ENCODE measurements at regions not wholly inside any gene's neighbourhood (a gene's known extent, or its start where the extent isn't known, plus 50 kb on each side); places are given as distances from the start of the nearest gene placed in this dataset.

DNA sequence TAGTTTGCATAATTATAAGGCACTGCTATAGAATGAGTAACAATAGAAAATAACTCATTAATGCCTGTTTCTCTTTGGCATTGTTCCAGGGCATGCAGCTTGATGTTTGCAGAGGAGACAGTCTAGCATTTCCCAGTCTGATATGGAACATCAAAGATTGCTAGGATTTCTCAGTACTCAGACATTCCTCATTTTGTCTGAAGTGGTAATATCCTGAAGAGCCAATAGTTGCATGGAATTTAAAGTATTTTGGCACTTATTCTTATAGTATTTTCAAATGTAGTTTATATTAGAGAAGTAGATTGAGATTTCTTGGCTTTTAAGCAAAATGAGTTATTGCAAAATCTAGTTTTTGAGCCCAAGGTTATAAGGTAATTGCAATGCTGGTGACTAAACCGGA is 337.3 kb upstream of the E2F7 start:
- Mint-ChIP-seq H3K4me3 (no peak overlapping the region), H3K27ac (no peak overlapping the region), H3K27me3 (ENCODE audit: low read depth) (no peaks in the 10 kb centered on the region), H3K4me1 (peaks cover 18 to 20% of the 10 kb centered on the region in 2 experiments), H3K9me3 (no peaks in the 10 kb centered on the region), H3K36me3 (ENCODE audit: insufficient read depth in 1 of 3, low read depth in 3 of 3) (no peaks in the 10 kb centered on the region)
- no peak overlapping the region for H3K23ac ChIP-seq (ENCODE audit: insufficient read length, low read depth, low read length)
- no CpG with 5 or more reads among the region's 1 CpG for WGBS (ENCODE audit: extremely low coverage, insufficient read length, low lambda C conversion rate)
- no peak overlapping the region for H4K91ac ChIP-seq (ENCODE audit: insufficient read length, low read depth, low read length)
- H3K4me1 ChIP-seq (ENCODE audit: insufficient read depth, low read length) = no peaks in the 10 kb centered on the region; the same call in 1 of the 2 replicates
- H3K23me2 ChIP-seq (ENCODE audit: insufficient read length, low read depth, low read length, poor library complexity, severe bottlenecking) = no peaks in the 10 kb centered on the region
- no peak overlapping the region for H3K18ac ChIP-seq (ENCODE audit: insufficient read length, low read depth, low read length)
- TF ChIP-seq, protein P1, sequence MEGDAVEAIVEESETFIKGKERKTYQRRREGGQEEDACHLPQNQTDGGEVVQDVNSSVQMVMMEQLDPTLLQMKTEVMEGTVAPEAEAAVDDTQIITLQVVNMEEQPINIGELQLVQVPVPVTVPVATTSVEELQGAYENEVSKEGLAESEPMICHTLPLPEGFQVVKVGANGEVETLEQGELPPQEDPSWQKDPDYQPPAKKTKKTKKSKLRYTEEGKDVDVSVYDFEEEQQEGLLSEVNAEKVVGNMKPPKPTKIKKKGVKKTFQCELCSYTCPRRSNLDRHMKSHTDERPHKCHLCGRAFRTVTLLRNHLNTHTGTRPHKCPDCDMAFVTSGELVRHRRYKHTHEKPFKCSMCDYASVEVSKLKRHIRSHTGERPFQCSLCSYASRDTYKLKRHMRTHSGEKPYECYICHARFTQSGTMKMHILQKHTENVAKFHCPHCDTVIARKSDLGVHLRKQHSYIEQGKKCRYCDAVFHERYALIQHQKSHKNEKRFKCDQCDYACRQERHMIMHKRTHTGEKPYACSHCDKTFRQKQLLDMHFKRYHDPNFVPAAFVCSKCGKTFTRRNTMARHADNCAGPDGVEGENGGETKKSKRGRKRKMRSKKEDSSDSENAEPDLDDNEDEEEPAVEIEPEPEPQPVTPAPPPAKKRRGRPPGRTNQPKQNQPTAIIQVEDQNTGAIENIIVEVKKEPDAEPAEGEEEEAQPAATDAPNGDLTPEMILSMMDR (conservative IDR thresholded peaks at IDR 0.05) = no peak
- no peak overlapping the region for H3T11ph ChIP-seq (ENCODE audit: low read length)
- no peaks in the 10 kb centered on the region; the same call in 1 of the 2 replicates for H3K79me2 ChIP-seq (ENCODE audit: insufficient read depth, low read length)
- no peak overlapping the region for H2BK5ac ChIP-seq (ENCODE audit: insufficient read length, low read length)
- H3K9ac ChIP-seq (ENCODE audit: extremely low read depth, insufficient read length, low read length) = no peak overlapping the region
- DNase-seq = no peak
- no peak overlapping the region for H3K14ac ChIP-seq (ENCODE audit: insufficient read depth, low read length)
- H4K8ac ChIP-seq (replicated peaks; ENCODE audit: insufficient read length, low read depth, low read length) = no peak overlapping the region
- H3K79me1 ChIP-seq (ENCODE audit: insufficient read depth, low read depth, low read length, poor library complexity, severe bottlenecking) = no peaks in the 10 kb centered on the region
- no peak overlapping the region for H2BK120ac ChIP-seq (ENCODE audit: low read depth, low read length, poor library complexity, severe bottlenecking)
- no peak overlapping the region for H2BK20ac ChIP-seq (ENCODE audit: low read depth, low read length, poor library complexity, severe bottlenecking)
- no peak overlapping the region for H3K4ac ChIP-seq (ENCODE audit: low read depth, low read length)
- H3K27ac ChIP-seq (ENCODE audit: insufficient read length, low read depth, low read length) = no peak overlapping the region
- H3K27me3 ChIP-seq (ENCODE audit: insufficient read depth, low read length) = no peaks in the 10 kb centered on the region
- H3K4me2 ChIP-seq (ENCODE audit: insufficient read depth, insufficient read length, low read length) = no peak overlapping the region
- no peak overlapping the region for H2AFZ ChIP-seq (ENCODE audit: low read length)
- H2AK5ac ChIP-seq (ENCODE audit: insufficient read length, low read length) = no peak overlapping the region
- no peak overlapping the region for H2BK12ac ChIP-seq (ENCODE audit: insufficient read length, low read depth, low read length)
- H2BK15ac ChIP-seq (ENCODE audit: low read depth, low read length) = no peak overlapping the region
- no peak overlapping the region for H4K5ac ChIP-seq (ENCODE audit: insufficient read length, low read depth, low read length)
- no peaks in the 10 kb centered on the region for H3K9me3 ChIP-seq (ENCODE audit: control insufficient read depth, low read depth, low read length)
- no peaks in the 10 kb centered on the region for H4K20me1 ChIP-seq (ENCODE audit: control insufficient read depth, insufficient read depth, insufficient read length)
- H3K56ac ChIP-seq (ENCODE audit: insufficient read length, low read depth, low read length) = no peak overlapping the region
